Jurkat, Clone E6-1 (cell line): ENCODE measurements at regions not wholly inside any gene's neighbourhood (a gene's known extent, or its start where the extent isn't known, plus 50 kb on each side); places are given as distances from the start of the nearest gene placed in this dataset.

Source experiments
- DNase-seq: peaks from one replicate; pipeline ENCODE4 v3.0.0-alpha.2; 2011; ENCODE audit warnings: low read depth, low spot score
- H3K4me3 ChIP-seq: 2 replicates; pipeline ENCODE4 v1.5.1; 2011; ENCODE audit warnings: mild to moderate bottlenecking, low read length, control low read depth, moderate library complexity

DNA sequence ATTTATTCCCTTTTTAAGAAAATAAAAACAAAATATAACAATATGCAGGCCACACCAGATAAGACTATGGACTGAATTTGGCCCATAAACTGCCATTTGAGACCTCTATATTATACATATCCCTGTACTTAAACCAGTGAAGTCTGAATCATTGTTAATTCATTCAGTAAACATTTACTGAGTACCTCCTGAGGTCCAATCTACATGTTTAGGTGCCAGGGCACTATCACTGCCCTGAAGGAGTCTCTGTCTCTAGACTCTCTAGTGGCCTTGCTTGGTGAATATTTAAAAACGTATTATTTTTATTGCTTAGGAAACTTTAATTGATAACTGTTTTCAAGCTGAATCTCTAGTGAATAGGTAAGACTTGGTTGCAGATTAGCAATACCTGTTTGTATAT, 74.7 kb upstream of the ELL2 start:
- no peak for DNase-seq
- no peak overlapping the region for H3K4me3 ChIP-seq

DNA sequence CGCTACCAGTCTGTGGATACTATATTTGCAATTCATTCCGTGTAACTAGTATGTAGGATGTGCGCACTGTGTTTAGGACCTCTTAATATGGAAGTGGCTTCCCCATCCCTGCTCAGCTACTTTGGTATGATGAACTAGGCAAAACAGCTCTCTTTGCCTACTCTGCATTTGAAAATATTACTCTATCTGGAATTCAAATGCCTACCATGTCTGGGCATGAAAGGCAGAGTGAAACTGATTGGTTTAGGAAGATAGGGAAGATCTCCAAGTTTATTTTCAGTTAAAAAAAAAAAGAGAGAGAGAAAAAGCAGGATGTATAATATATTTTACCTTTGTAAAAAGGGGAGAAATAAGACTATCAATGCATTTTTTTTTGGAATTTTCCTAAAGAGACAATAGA, 74.1 kb upstream of the ELL2 start:
- DNase-seq, result no peak
- H3K4me3 ChIP-seq, result no peak overlapping the region

DNA sequence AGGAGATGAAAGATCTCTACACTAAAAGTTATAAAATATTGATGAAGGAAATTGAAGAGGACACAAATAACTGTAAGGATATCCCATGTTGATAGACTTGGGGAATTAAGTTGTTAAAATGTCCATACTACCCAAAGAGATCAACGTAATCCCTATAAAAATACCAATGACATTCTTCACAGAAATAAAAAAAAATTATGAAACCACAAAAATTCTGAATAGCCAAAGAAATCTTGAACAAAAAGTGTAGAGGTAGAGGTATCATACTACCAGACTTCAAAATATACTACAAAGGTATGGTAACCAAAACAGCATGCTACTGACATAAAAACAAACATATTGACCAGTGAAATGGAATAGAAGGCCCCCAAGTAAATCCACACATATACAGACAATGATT, 71.5 kb upstream of the ELL2 start:
- DNase-seq, result no peak
- no peak overlapping the region for H3K4me3 ChIP-seq

DNA sequence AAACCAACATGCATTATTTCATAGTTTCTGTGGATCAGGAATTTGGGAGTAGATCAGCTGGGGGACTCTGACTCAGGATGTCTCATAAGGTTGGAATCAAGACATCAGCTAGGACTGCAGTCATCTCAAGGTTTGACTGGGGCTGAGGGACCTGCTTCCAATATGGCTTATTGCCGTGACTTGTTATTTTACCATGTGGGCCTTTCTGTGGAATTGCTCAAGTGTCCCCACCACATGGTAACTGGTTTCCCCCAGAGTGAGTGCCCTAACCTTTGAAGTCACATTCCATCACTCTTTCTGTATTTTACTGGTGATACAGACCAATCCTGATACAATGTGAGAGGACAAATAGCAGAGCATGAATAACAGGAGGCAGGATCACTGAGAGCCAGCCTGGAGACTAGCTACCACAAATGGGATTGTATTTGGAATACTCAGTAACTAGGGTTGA, 70.2 kb upstream of the ELL2 start:
- H3K4me3 ChIP-seq, result no peak overlapping the region
- DNase-seq, result no peak

DNA sequence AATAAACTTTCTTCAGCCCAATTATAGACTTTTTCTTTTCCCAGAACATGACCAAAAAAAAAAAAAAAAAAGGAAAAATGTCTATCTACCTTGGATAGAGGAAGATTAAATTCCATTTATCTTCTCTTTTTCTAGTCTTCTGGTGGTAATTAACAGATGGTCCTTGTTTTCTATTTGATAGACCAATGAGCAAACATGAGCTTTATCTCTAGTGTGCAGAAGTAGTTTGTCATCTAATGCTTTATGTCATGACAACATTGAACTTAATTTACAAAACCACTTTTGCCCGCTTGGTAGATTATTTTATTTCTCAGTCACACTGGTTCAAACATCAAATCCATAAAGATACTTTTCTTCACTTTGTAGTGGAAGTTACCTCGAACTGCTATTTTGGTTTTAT, 69.5 kb upstream of the ELL2 start:
- DNase-seq, result no peak
- no peak overlapping the region for H3K4me3 ChIP-seq

DNA sequence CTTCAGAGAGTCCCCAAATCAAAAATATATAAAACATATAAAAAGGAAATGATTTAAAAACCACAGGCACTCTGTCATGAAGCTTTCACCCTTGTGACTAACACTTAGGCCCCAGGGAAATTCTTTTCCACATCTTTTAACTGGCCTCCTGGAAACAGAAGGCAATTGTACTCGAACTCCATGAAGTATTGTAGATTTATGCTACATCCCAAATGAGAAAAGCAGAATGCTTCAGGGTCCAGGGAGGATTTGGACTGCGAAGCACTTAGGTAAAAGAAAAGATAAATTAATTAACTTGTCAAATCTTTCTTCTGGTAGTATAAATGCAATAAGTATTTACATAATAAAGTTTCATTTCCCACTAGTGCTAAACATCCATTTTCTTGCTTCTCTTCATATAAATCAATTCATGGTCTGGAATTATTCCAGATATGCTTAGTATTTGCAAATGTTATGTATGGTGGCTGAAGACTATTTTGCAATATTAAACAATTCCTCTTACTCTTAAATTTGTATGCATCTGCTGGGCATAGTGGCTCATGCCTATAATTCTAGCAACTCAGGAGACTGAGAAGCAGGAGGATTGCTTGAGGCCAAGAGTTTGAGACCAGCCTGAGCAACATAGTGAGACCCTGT, 64.9 kb upstream of the ELL2 start:
- DNase-seq, result no peak
- H3K4me3 ChIP-seq, result no peak overlapping the region

DNA sequence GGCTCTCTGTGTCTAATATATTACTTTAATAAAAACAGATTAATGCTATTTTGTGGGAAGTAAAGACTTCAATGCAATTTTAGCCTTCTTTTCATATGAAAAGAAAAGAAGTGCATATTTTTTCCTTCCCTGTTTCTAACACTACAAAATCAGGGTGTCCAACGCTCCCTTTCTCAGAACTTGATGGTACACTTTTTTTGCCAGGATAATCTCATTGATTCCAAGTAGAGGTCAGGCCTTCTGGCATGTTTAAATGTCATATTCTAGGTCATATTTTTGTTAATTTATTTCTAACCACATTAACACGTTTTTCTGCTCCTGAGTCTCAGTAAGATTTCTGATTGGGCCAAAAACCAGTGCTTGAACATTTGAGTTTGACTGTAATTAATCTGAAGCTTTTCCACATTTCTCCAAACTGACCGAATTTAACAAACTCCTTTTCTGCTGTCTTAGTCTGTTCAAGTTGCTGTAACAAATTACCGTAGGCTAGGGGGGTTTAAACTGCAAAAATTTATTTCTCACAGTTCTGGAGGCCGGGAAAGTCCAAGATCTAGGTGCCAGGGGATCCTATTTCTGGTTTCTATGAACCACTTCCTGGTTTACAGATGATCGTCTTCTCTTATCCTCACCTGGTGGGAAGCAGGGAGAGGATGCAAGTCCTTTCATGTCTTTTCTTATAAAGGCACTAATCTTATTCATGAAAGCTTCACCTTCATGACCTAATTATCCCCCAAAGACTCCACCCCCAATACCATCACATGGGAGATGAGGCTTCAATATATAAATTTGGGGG, 63.2 kb upstream of the ELL2 start:
- DNase-seq, result no peak
- no peak overlapping the region for H3K4me3 ChIP-seq

DNA sequence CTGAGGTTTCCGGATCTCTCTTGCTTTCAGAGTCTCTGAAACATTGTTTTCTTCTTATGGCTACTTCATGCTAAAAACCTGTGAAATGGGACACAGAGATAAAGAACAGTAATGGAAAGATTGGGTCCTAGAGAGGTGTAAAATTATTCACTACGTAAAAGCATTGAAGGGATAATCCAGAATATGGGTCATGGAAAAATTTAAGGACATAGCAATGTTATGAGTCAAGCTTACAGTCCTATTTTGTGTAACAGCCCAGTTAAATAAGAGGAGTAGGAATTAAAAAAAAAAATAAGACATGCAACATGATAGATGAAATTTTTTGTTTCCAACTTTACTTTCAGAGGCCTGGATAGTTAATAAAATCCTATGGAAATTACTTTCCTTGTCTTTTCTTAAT, 61.9 kb upstream of the ELL2 start:
- no peak for DNase-seq
- H3K4me3 ChIP-seq, result no peak overlapping the region

DNA sequence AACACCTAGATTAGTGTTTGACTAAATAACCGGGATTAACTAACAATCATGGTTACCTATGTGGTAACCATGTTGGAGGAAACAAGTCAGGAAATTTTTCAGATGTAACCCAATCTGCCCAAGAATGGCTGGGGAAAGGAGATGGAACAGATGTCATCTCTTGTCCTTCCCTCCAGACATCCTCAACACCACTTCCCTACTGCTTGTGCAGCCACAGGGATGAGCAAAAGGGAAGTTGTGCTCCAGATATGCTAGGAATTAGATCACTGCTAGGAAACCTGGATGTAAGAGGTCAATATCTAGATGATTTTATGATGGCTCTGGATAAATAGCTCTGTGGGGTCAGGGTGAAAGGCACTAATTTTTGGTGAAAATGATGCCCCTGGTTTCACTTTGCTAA, 61.3 kb upstream of the ELL2 start:
- no peak for DNase-seq
- no peak overlapping the region for H3K4me3 ChIP-seq

DNA sequence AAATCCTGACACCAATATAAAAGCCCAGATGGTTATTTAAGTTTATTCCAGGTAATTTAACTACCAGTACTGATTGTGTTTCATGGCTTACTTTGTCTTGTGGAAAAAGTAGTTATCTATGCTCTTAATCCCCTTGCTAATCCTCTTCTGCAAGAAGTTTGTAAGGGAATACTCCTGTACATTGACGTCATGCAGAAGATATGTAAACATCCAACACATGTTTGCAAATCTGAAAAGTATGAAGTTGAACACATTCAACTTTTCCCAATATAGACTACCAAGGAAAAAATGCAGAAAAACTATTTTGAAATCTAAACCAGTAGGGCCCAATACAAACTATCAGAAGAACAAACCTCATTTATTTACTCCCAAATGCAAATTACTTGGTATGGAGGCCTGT, 56.3 kb upstream of the ELL2 start:
- H3K4me3 ChIP-seq, result no peak overlapping the region
- DNase-seq, result no peak

DNA sequence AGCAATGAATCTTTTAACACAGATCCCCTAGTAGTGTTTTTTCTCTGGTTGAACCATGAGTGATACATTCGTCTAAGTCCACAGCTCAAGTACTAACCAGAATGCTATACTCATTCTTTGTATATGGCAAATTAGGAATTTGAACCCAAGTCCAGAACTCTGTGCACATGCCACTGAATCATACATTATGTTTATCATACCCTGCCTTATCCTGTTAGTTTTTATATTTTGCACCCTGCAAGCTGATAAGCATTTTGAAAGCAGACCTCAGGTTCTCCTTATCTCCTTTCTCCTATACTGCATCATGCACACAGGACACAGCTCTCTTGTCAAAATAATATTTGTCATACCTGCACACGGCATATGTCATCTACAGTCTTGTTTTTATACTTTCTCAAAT, 54.6 kb upstream of the ELL2 start:
- DNase-seq, result no peak
- H3K4me3 ChIP-seq, result no peak overlapping the region

DNA sequence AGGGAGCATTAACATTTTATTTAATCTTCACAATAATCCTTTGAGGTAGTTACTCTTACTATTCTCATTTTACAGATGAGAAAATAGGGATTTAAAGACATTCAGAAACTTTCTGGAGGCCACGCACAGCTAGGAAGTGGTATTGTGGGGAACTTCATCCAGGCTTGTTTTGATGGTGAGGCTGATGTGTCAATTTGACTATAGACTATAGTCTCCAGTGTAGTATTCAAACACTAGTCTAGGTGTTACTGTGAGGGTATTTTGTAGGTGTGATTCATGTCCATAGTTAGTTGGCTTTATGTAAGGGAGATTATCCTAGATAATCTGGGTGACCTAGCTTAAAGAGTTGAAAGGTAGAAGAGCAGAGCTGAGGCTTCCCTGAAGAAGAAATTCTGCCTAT, 54.1 kb upstream of the ELL2 start:
- no peak for DNase-seq
- no peak overlapping the region for H3K4me3 ChIP-seq

DNA sequence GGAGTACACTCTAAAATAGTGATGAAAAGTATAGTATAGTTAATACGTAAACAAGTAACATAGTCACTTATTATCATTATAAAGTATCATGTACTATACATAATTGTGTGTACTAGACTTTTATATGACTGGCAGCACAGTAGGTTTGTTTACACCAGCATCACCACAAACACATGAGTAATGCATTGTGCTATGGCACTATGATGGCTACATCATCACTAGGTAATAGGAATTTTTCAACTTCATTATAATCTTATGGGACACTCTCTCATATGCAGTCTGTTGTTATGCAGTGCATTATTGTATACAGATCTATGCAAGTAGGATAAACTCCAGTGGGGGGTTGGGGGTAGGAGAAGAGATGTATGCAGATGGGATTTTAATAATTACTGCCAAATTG, 52.7 kb upstream of the ELL2 start:
- no peak overlapping the region for H3K4me3 ChIP-seq
- no peak for DNase-seq

DNA sequence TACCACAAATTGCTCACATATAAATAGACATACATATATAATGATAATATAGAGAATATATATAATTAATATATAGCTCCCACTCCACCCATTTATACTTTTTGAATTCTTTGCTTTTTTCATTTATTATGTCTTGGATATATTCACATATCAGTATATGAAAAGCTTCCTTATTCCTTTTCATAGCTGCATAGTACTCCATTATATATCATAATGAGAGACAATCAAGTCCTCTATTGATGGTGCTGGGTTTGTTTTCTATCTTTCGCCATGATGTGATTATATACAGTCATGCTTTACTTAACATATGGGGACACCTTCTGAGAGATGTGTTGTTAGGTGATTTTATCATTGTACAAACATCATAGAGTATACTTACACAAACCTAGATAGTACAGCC, 51.6 kb upstream of the ELL2 start:
- H3K4me3 ChIP-seq, result no peak overlapping the region
- DNase-seq, result no peak

DNA sequence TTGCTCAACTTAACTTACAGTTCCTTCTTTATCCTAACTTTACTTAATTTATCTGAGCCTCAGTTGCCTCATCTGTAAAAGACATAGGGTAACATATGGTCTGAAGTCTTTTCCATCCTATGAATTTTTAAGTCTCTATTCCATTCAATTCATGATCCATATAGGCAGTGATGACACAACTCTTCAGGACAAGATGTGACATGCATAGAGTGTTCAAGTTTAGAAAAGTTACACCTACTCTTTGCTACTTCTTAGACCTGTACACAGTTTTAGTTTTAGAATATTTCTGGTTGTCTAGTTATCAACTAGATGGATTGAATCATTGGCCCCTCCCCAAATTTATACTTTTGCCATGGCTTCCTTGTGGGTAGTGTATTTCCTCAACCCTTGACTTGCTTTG, 50.7 kb upstream of the ELL2 start:
- DNase-seq, result no peak
- H3K4me3 ChIP-seq, result no peak overlapping the region
